ENCODE measurements at regions not wholly inside any gene's neighbourhood (a gene's known extent, or its start where the extent isn't known, plus 50 kb on each side); places are given as distances from the start of the nearest gene placed in this dataset.
"Not testable (repeated sequence)": the region's sequence is repeated elsewhere in the genome, so short reads cannot be mapped to it uniquely, and the experiment has no call there.

DNA sequence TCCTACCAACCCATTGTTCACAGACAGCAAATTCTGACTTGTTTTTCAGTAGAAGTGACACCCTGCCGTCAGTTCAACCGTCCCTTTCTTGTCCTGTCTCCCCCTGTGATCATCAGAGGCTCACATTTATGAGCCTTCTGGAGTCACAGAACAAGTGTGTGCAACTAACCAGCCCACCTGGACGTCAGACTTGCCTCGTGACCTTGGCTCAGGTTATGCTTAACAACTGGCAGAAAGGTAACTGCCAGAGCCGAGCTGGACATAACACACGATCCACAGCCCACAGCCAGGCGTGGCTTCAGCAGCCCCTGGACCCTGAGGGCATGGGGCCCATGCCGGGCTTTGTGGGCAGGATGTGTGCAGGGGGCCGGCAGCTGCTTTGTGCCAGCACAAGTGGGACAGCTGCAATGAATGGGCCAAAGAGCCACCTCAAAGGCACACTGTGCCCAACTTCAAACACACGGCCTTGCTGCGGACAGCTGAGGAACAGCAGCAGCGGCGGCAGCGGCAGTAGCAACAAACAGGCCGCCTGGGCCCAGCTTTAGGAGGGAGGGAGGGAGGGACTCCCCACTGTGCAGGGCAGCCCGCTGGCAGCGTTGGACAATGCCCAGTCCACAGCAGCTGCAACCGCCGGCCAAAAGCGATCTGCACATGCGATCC is 103.9 kb downstream of the ZBTB18 start:
- intact Hi-C loops (cut with DNase I): loop anchor here (5.0 kb wide), 1 partner anchor 52 kb away; no protein-coding TSS in a partner anchor
- H3K9me3 ChIP-seq: no peaks in the 10 kb centered on the region
- H3K27ac ChIP-seq: no peak overlapping the region
- no peaks in the 10 kb centered on the region for H3K36me3 ChIP-seq
- no peak overlapping the region for H3K4me3 ChIP-seq
- no peaks in the 10 kb centered on the region for H3K27me3 ChIP-seq (replicated peaks; ENCODE audit: insufficient read depth)
- WGBS: 61% methylated on average over 21 of the region's 21 CpGs
- no peak for DNase-seq (ENCODE audit: low spot score)
- TF ChIP-seq POLR2A (IDR thresholded peaks at IDR 0.05): no peak
- TF ChIP-seq, protein P1, sequence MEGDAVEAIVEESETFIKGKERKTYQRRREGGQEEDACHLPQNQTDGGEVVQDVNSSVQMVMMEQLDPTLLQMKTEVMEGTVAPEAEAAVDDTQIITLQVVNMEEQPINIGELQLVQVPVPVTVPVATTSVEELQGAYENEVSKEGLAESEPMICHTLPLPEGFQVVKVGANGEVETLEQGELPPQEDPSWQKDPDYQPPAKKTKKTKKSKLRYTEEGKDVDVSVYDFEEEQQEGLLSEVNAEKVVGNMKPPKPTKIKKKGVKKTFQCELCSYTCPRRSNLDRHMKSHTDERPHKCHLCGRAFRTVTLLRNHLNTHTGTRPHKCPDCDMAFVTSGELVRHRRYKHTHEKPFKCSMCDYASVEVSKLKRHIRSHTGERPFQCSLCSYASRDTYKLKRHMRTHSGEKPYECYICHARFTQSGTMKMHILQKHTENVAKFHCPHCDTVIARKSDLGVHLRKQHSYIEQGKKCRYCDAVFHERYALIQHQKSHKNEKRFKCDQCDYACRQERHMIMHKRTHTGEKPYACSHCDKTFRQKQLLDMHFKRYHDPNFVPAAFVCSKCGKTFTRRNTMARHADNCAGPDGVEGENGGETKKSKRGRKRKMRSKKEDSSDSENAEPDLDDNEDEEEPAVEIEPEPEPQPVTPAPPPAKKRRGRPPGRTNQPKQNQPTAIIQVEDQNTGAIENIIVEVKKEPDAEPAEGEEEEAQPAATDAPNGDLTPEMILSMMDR (IDR thresholded peaks at IDR 0.05): no peak
- no peaks in the 10 kb centered on the region for H3K4me1 ChIP-seq (replicated peaks)

DNA sequence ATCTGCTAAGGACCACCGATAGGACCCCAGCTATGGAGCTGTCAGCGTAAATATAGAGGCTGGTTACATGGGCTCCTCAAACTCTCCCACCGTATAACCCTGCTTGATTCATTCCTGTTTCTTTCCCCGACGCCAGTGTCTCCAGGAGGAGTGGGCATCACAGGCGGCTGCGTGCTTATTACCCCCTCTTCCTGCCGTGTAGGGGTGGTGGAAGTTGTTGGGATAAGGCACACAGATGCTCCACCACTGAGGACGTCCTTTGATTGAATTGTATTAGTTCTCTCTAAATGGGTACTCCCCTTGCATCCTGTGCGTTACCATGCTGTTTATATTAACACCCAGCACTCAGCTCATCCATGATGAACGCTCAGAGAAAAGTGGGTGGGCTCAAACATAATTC is 104.6 kb downstream of the ZBTB18 start:
- Histone ChIP-seq H3K27ac (no peak overlapping the region), H3K4me3 (no peak overlapping the region), H3K9me3 (no peaks in the 10 kb centered on the region), H3K27me3 (replicated peaks; ENCODE audit: insufficient read depth) (no peaks in the 10 kb centered on the region), H3K4me1 (replicated peaks) (no peaks in the 10 kb centered on the region), H3K36me3 (no peaks in the 10 kb centered on the region)
- no peak for DNase-seq (ENCODE audit: low spot score)
- intact Hi-C loops (cut with DNase I): no loop called here
- WGBS: 93% methylated on average over 11 of the region's 11 CpGs
- TF ChIP-seq, protein P1 (IDR thresholded peaks at IDR 0.05): no peak
- no peak for TF ChIP-seq POLR2A (IDR thresholded peaks at IDR 0.05)
- no peak for TF ChIP-seq POLR2AphosphoS5 (IDR thresholded peaks at IDR 0.05)

DNA sequence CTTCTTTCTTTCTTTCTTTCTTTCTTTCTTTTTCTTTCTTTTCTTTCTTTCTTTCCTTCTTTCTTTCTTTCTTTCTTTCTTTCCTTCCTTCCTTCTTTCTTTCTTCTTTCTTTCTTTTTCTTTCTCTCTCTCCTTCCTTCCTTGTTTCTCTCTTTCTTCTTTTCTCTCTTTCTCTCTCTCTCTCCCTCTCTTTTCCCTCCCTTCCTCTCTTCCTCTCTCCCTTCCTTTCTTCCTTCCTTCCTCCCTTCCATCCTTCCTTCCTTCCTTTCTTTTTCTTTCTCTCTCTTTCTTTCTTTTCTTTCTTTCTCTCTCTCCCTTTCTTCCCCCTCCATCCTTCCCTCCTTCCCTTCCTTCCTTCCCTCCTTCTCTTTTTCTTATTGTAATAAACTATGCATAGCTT is 105.5 kb downstream of the ZBTB18 start:
- H3K9me3 ChIP-seq; H3K27me3 ChIP-seq (replicated peaks; ENCODE audit: insufficient read depth); DNase-seq (ENCODE audit: low spot score); H3K4me1 ChIP-seq (replicated peaks); H3K27ac ChIP-seq; H3K4me3 ChIP-seq; H3K36me3 ChIP-seq; intact Hi-C loops (cut with DNase I): not testable (repeated sequence)

DNA sequence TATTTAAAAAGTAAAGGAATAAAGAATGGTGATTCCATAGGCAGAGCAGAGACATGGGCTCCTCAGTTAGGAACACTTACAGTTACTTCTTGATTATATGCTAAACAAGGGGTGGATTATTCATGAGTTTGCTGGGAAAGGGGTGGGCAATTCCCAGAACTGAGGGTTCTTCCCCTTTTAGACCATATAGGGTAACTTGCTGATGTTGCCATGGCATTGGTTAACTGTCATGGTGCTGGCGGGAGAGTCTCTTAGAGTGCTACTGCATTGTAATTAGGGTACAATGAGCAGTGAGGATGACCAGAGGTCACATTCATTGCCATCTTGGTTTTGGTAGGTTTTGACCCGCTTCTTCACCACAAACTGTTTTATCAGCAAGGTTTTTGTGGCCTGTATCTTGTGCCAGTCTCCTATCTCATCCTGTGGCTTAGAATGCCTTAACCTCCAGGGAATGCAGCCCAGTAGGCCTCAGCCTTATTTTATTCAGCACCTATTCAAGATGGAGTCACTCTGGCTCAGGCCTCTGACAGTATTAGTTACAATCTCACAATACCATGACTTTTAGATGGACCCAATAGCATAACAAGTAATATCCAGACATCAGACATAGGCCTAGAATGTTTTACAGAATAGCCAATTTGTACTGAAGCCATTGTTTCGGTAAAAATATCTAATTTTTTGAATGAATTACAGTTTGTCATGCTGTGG is 106.8 kb downstream of the ZBTB18 start:
- no peaks in the 10 kb centered on the region for H3K36me3 ChIP-seq
- no peaks in the 10 kb centered on the region for H3K4me1 ChIP-seq (replicated peaks)
- WGBS: 97% methylated on average over 3 of the region's 3 CpGs
- no peaks in the 10 kb centered on the region for H3K27me3 ChIP-seq (replicated peaks; ENCODE audit: insufficient read depth)
- no peak overlapping the region for H3K4me3 ChIP-seq
- DNase-seq (ENCODE audit: low spot score): no peak
- TF ChIP-seq, protein P1 (IDR thresholded peaks at IDR 0.05): no peak
- no peak for TF ChIP-seq POLR2A (IDR thresholded peaks at IDR 0.05)
- no peak for TF ChIP-seq POLR2AphosphoS5 (IDR thresholded peaks at IDR 0.05)
- no peak overlapping the region for H3K27ac ChIP-seq
- H3K9me3 ChIP-seq: no peaks in the 10 kb centered on the region
- intact Hi-C loops (cut with DNase I): no loop called here

DNA sequence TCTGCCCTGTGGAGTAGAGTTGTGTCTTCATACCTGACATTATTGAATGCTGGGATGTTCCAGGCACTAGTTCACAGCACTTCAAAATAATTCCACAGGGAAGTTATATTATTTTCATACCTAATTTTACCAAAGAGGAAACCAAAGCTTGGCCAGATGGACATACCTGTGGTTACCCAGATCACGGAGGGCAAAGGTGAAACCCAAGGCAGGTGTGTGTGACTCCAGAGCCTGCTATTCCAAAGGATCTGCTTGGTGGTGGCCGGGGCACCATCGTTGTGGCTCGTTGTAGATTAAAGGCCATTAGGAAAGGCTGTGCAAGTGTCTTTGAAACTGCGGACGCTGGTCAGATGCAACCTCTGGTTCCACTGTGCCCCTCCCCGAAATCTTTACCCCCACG is 108.6 kb downstream of the ZBTB18 start:
- no peak for DNase-seq (ENCODE audit: low spot score)
- Histone ChIP-seq H3K9me3 (no peaks in the 10 kb centered on the region), H3K4me1 (replicated peaks) (no peaks in the 10 kb centered on the region), H3K36me3 (no peaks in the 10 kb centered on the region), H3K27me3 (replicated peaks; ENCODE audit: insufficient read depth) (no peaks in the 10 kb centered on the region), H3K27ac (no peak overlapping the region), H3K4me3 (no peak overlapping the region)
- WGBS: 80% methylated on average over 8 of the region's 8 CpGs
- TF ChIP-seq, protein P1 (IDR thresholded peaks at IDR 0.05): no peak
- TF ChIP-seq POLR2A (IDR thresholded peaks at IDR 0.05) (no peak), POLR2AphosphoS5 (IDR thresholded peaks at IDR 0.05) (no peak)
- intact Hi-C loops (cut with DNase I): loop anchor here (5.0 kb wide), 1 partner anchor 112 kb away; no protein-coding TSS in a partner anchor

Data from prostate gland (tissue), 2 donors.